ENCODE measurements at regions not wholly inside any gene's neighbourhood (a gene's known extent, or its start where the extent isn't known, plus 50 kb on each side); places are given as distances from the start of the nearest gene placed in this dataset.
A peak's percentile ranks its signal among the peaks of the same experiment; 100 is the strongest.

- no peak for DNase-seq
Measured at GRCh38 chr14:96729889-96730288, 67.3 kb upstream of the VRK1 start.

DNA sequence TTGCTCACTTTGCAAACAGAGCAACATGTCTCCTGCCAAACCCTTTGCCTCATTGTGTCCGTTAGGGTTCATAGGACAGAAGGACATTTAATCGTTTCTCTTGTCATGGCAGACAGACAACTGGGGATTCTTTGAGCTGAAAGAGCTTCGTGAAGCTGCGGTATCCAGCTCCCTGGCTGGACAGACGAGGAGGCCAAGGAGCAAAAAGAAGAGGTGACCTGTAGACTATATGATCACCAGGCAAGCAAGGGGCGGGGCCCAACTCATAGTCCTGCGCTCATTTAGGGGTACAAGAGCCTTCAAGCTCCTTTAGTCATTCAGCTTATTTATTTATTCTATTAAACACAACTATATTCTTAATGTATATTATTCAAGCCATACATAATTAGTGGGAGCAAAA, 66.8 kb upstream of the VRK1 start:
- DNase-seq, result no peak

DNA sequence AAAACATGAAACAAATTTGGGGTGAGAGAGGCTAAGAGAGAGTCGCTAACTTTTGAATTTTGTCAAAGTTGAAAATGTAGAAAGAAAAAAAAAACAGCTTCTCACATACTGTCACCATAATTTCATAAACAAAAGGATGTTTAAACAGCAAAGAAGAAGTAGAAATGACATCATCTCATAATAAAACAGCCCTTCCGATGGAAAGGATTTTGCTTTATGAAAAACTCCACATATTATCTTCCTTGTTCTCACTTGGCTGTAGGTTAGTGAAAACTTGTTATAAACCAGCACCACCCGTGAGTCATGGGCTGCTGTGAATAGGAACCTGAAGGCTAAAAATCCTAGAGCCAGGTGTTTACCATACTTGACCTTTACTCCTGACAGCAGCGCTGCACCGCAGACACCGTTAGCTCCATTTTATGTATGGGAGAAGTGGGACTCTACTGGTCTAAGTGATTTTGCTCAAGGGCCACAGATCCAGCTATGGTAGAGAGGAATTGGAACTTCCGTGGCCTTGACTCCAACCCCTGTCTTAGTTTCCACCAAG, 63.0 kb upstream of the VRK1 start:
- DNase-seq, result no peak

- DNase-seq, result no peak
Measured at GRCh38 chr14:96735526-96735925, 61.7 kb upstream of the VRK1 start.

- DNase-seq, result no peak
Measured at GRCh38 chr14:96736439-96736838, 60.7 kb upstream of the VRK1 start.

- peak; percentile 8 for DNase-seq
Measured at GRCh38 chr14:96737881-96738280, 59.3 kb upstream of the VRK1 start.

- no peak for DNase-seq
Measured at GRCh38 chr14:96739200-96739910, 57.8 kb upstream of the VRK1 start.

GRCh38 chr14:96741151-96741977, 55.8 kb upstream of the VRK1 start:
- peak; percentile 47 for DNase-seq

DNA sequence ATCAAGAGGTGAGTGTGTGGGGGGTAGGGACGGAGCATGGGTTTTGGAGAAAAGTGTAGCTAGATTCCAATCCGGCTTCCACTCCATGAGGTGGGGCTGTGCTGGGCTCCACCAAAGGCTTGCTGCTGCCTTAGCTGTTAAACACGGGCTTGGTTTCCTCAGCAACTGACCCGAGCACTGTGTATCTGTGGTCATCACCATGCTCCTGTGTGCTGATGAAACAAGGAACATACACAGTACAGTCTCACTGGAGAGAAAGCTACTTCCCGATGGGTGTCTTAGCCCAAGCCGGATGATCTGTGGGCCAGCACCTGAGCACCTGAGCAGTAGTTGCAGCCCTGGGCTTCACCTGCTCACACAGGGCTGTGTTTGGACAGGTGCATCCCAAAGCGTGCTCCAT, 52.9 kb upstream of the VRK1 start:
- DNase-seq, result no peak

DNA sequence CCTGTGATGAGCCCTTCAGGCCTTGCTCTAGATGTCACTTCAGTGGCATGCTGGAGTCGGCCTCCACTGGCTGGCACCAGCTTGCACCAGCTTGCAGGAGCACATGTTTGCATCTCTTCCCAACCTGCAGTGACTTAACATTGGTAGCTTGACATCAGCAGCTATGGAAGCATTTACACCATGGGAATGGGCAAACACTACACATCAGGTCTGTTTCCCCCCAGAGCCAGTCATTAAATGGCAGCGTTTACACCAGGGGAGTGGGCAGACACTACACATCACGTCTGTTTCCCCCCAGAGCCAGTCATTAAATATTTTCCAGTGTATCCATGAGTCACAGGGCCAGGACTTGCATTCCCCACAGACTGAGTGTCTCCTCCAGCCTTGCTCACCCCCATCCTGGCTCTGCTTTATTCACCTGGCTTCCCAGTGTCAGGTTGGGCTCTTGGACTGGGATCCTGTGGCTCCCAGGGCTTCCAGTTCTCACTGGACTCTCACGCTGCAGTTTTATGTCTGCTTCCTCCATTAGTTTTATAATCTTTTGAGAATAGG, 51.6 kb upstream of the VRK1 start:
- no peak for DNase-seq

DNA sequence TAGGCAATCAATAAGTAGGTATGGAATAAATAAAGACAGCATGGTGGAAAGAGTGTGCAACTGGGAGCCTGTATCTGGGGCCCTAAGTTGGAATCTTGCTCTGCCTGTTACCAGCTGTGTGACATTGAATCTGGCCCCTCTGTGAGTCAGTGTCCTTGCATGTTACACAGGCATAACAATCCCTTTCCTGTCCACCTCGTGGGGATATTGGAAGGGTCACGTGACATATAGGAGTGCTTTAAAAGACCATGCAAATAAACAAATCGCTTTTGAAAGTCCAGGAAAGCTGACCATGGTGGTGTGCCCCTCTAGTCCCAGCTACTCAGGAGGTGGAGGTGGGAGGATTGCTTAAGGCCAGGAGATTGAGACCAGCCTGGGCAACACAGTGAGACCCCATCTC, 51.1 kb upstream of the VRK1 start:
- DNase-seq, result no peak

DNA sequence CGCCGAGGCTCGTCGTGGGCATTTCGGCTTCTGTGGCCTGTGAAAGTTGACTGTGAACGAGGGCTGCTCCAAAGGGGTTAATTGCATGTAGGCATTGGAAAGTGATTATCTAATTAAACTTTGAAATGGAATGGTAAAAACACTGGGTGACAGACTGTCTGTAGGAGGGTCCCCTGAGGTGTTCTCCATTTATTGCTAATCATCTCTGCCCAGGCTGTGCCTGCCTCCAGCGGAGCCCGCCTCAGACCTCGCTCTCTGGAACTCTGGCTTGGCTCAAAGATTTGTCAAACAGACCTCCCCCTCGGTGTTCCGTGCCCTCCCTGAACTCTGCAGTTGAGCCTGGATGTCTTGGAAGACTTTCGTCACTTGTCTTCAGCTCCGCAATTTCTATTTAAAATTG, 50.2 kb upstream of the VRK1 start:
- DNase-seq, result no peak

All from inflammatory macrophage treated with lipopolysaccharide for 4 hours (primary cell).